ENCODE measurements at regions not wholly inside any gene's neighbourhood (a gene's known extent, or its start where the extent isn't known, plus 50 kb on each side); places are given as distances from the start of the nearest gene placed in this dataset.

DNA sequence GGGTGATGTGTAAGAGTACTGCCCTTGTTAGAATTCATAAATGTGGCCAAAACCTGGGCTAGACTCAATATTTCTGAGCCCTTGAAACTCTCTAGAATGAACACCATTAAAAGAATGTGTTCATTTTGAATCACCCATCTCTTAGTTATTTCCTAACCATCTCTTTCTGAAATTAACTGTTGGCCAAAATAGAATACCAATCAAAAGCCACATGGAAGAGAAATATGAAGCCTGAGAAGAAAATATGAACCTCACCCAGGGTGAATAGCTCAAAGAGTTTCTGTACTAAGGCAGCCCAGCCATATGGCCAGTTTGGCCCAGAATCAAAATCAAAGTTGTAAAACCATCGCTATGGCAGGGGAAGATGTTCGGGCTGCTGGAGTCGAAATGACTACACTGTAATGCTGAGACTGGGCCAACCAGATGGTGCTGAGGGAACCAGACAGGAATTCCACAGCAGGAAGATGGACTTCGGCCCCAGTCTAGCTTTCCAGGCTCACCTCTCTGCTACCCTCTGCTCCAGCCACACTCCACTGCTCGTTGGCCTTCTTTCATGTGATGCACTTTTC, 154.3 kb upstream of the ZFHX3 start:
- Histone ChIP-seq H3K79me2 (ENCODE audit: low read length) (no peaks in the 10 kb centered on the region), H3K36me3 (replicated peaks; ENCODE audit: low read depth, low read length) (no peaks in the 10 kb centered on the region), H3K9me3 (ENCODE audit: insufficient read depth, low read length) (no peaks in the 10 kb centered on the region), H3K9ac (ENCODE audit: low read length) (no peak overlapping the region), H3K4me1 (ENCODE audit: low read length) (no peaks in the 10 kb centered on the region), H3K27ac (ENCODE audit: low read length) (no peak overlapping the region), H3K4me2 (ENCODE audit: low read length) (no peak overlapping the region), H3K27me3 (ENCODE audit: low read depth, low read length) (peaks cover 20% of the 10 kb centered on the region), H2AFZ (ENCODE audit: low read depth, low read length) (no peak overlapping the region), H3K4me3 (ENCODE audit: low read length) (no peak overlapping the region), H4K20me1 (ENCODE audit: insufficient read depth, low read length) (no peaks in the 10 kb centered on the region)
- no peak for TF ChIP-seq EZH2phosphoT487 (IDR thresholded peaks at IDR 0.05; ENCODE audit: low read depth)
- TF ChIP-seq, protein P1, sequence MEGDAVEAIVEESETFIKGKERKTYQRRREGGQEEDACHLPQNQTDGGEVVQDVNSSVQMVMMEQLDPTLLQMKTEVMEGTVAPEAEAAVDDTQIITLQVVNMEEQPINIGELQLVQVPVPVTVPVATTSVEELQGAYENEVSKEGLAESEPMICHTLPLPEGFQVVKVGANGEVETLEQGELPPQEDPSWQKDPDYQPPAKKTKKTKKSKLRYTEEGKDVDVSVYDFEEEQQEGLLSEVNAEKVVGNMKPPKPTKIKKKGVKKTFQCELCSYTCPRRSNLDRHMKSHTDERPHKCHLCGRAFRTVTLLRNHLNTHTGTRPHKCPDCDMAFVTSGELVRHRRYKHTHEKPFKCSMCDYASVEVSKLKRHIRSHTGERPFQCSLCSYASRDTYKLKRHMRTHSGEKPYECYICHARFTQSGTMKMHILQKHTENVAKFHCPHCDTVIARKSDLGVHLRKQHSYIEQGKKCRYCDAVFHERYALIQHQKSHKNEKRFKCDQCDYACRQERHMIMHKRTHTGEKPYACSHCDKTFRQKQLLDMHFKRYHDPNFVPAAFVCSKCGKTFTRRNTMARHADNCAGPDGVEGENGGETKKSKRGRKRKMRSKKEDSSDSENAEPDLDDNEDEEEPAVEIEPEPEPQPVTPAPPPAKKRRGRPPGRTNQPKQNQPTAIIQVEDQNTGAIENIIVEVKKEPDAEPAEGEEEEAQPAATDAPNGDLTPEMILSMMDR (IDR thresholded peaks at IDR 0.05; ENCODE audit: low read depth, low read length), result no peak

DNA sequence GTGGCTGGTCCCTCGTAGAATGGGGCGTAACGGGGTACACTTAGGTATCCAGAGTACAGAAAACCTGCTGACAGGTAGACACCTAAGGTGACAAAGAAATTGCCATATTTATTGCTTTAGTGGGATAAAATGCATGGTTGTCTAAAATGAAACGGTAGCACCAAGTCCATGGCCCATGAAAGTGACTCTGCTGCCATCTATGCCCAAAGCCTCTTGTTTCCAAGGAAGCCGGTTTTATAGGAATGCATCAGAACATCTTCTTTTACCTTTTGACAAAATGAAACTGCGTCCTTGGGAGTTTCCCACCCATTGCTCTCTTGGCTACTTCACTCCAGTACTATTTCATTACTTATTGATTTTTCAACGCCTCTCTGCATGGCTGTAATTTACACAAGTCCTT, 151.3 kb upstream of the ZFHX3 start:
- TF ChIP-seq, protein P1 (IDR thresholded peaks at IDR 0.05; ENCODE audit: low read depth, low read length), result 0 out of 2 replicates have a peak, but pooled peaks have one; percentile 3
- no peak for TF ChIP-seq EZH2phosphoT487 (IDR thresholded peaks at IDR 0.05; ENCODE audit: low read depth)
- Histone ChIP-seq H3K4me1 (ENCODE audit: low read length) (no peaks in the 10 kb centered on the region), H3K27me3 (ENCODE audit: low read depth, low read length) (peaks cover 24% of the 10 kb centered on the region), H3K4me2 (ENCODE audit: low read length) (no peak overlapping the region), H2AFZ (ENCODE audit: low read depth, low read length) (no peak overlapping the region), H3K79me2 (ENCODE audit: low read length) (no peaks in the 10 kb centered on the region), H3K9ac (ENCODE audit: low read length) (no peak overlapping the region), H3K4me3 (ENCODE audit: low read length) (no peak overlapping the region), H3K36me3 (replicated peaks; ENCODE audit: low read depth, low read length) (no peaks in the 10 kb centered on the region), H3K27ac (ENCODE audit: low read length) (no peak overlapping the region), H4K20me1 (ENCODE audit: insufficient read depth, low read length) (no peaks in the 10 kb centered on the region), H3K9me3 (ENCODE audit: insufficient read depth, low read length) (no peaks in the 10 kb centered on the region)

DNA sequence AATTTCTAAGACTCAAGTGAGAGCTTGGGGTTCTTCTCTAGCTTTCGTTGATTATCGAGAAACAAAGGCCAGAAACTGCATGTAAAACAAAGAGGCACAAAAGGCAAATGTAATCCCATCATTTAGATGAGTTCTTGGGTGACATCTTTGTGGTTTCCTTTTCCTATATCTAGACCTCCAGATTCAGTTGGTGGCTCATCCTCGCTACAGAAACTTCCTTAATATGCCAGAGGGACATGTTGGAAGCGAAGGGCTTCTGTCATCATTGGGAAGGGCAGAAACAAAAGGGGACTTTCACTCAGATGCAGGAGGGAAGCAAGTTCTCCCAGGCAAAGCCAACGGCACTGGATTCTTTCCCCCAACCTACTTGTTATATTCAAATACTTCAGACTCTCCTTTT, 150.6 kb upstream of the ZFHX3 start:
- no peaks in the 10 kb centered on the region for H4K20me1 ChIP-seq (ENCODE audit: insufficient read depth, low read length)
- H2AFZ ChIP-seq (ENCODE audit: low read depth, low read length), result no peak overlapping the region
- no peak overlapping the region for H3K9ac ChIP-seq (ENCODE audit: low read length)
- no peak overlapping the region for H3K27ac ChIP-seq (ENCODE audit: low read length)
- H3K4me1 ChIP-seq (ENCODE audit: low read length), result no peaks in the 10 kb centered on the region
- no peak overlapping the region for H3K4me3 ChIP-seq (ENCODE audit: low read length)
- no peak overlapping the region for H3K4me2 ChIP-seq (ENCODE audit: low read length)
- no peaks in the 10 kb centered on the region for H3K9me3 ChIP-seq (ENCODE audit: insufficient read depth, low read length)
- no peaks in the 10 kb centered on the region for H3K79me2 ChIP-seq (ENCODE audit: low read length)
- TF ChIP-seq, protein P1 (IDR thresholded peaks at IDR 0.05; ENCODE audit: low read depth, low read length), result no peak
- TF ChIP-seq EZH2phosphoT487 (IDR thresholded peaks at IDR 0.05; ENCODE audit: low read depth), result no peak
- H3K36me3 ChIP-seq (replicated peaks; ENCODE audit: low read depth, low read length), result no peaks in the 10 kb centered on the region
- peaks cover 28% of the 10 kb centered on the region for H3K27me3 ChIP-seq (ENCODE audit: low read depth, low read length)

DNA sequence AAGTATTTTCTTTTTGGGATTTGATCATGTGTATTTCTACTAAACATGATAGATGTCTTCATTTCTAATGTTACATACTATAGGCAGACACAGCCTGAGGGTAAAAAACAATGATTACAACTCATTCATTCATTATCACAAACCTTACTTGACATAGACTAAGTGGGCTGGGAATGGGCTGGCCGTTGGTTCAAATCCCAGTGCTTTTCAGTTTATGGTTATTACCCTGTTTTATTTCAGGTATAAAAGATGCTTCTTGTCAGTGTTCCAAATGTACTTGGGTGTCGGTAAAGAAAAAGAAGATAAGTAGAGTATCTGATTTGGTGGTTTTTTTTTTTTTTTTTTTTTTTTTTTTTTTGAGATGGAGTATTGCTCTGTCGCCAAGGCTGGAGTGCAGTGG, 149.7 kb upstream of the ZFHX3 start:
- Histone ChIP-seq H3K4me1 (ENCODE audit: low read length) (no peaks in the 10 kb centered on the region), H3K36me3 (replicated peaks; ENCODE audit: low read depth, low read length) (no peaks in the 10 kb centered on the region), H3K27ac (ENCODE audit: low read length) (no peak overlapping the region), H3K9ac (ENCODE audit: low read length) (no peak overlapping the region), H4K20me1 (ENCODE audit: insufficient read depth, low read length) (no peaks in the 10 kb centered on the region), H2AFZ (ENCODE audit: low read depth, low read length) (no peak overlapping the region), H3K4me3 (ENCODE audit: low read length) (no peak overlapping the region), H3K27me3 (ENCODE audit: low read depth, low read length) (peaks cover 32% of the 10 kb centered on the region), H3K4me2 (ENCODE audit: low read length) (no peak overlapping the region), H3K9me3 (ENCODE audit: insufficient read depth, low read length) (no peaks in the 10 kb centered on the region), H3K79me2 (ENCODE audit: low read length) (no peaks in the 10 kb centered on the region)
- no peak for TF ChIP-seq EZH2phosphoT487 (IDR thresholded peaks at IDR 0.05; ENCODE audit: low read depth)
- TF ChIP-seq, protein P1 (IDR thresholded peaks at IDR 0.05; ENCODE audit: low read depth, low read length), result no peak
